ENCODE measurements at regions not wholly inside any gene's neighbourhood (a gene's known extent, or its start where the extent isn't known, plus 50 kb on each side); places are given as distances from the start of the nearest gene placed in this dataset.

DNA sequence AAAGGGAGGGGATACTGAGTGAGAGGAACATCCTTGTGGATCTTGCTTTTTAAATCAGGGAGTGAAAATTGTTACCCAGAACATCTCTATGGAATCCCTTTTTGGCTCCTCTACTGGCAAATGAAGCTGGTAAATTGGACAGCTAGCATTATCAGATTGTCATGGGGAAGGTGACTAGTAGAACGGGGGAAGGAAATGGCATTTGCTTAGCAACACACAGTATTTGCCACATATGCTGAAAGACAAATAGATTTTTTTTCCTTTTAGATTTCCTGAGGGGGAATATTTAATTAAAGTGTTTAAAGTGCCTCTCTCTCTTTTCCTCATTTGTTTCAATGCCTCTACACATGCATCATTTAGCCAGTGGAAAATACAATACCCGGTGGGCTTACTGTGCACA is 573.5 kb downstream of the BCKDHB start:
- DNase-seq = no peak

GRCh38 chr6:80676386-80676785 is 569.9 kb downstream of the BCKDHB start:
- DNase-seq = no peak

DNA sequence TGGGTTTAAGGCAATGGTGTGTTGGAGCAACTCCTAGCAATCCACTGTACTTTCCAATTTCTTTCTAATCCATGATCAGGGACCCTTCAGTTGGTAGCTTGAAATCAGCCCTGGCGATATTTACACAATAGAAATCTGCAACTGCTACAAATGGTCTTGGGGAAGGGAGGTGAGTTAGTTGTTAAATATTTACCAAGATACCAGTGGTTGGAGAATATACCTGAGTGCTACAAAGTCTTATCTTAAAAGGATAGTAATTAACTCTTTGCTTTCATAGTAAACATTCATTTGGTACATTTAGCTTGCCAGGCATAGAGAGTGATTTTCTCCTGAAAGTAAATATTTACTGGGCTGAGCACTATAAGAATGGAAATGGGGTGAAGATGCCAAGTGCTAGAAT is 568.2 kb downstream of the BCKDHB start:
- no peak for DNase-seq

DNA sequence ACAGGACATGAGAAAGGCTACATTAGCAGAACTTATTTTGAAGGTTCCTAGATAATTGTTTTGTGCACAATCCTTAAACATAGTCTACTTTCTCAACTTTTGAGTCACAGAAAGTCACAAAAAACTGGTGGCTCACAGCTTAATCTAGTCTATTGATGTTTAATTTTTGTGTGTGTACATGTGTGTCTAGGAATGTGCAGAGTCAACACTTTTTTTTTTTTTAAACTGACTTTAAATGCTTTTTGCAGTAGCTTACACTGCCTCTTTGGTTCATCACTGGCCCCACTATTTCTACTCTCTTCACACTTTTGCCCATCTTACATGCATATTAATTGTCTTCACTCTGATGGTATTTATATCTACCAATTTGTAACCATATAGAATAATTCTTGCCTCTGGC is 566.9 kb downstream of the BCKDHB start:
- no peak for DNase-seq

DNA sequence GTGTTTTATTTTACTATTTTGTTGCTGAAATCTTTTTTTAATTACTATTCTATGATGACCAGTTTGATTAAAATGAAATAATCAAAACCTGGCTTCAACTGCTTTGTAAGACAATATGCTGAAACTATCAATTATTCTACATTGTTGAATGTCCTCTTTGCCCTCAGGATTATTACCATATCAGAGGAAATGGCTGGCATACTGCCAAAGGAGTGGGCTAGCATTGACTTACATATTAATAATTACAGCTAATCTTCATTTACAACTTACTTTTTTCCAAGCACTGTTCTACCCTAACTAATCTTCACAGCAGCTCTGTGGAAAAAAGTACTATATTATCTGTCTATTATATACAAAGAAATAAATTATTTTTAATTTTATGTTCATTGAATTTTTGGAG is 560.5 kb downstream of the BCKDHB start:
- no peak for DNase-seq

DNA sequence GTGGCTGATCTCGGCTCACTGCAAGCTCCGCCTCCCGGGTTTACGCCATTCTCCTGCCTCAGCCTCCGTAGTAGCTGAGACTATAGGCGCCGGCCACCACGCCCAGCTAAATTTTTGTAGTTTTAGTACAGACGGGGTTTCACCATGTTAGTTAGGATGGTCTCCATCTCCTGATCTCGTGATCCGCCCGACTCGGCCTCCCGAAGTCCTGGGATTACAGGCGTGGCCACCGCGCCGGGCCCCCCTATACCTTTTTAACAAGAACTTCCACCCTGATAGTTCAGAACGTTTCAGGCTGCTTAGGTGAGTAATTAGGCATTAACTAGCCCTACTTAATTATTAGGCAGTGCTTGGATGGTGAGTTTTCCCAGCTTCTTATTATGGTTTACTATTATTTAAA is 552.5 kb downstream of the BCKDHB start:
- DNase-seq = no peak

DNA sequence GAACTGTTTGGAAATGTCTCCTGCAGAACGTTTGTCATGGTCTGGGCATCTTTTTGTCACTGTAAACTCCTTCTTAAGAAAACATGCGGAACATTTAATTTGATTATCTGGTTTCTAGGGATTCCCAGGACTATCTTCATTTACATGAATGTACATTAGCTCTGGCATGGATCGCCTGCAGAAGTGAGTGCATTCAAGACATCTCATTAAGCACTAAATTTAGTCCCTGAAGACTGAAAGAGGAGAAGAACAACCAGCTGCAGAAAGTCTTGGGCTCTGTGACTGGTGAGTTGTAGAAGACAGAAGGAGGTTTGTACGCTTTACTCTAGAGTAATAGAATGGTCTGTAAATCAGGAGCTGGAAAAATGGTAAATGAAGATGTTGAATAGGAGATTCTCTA is 540.7 kb downstream of the BCKDHB start:
- DNase-seq = no peak

- no peak for DNase-seq
Measured at GRCh38 chr6:80643881-80644280, 537.4 kb downstream of the BCKDHB start.

DNA sequence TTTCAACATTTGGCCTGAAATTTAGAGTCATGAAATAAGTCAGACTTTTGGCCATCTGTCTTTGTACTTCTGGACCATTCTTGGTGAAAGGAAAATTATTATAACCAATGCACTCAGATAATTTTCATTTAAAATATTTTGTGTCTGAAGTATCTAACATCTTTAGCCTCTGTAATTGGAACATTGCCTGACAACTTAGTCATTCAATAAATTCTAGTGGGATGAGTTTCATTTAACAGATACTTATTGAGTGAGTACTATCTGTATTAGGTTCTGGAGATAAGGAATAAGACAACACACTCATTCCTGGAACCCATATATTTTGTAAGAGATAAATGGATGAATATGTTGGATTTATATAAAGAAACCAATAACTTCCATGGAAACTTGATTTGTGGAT is 536.0 kb downstream of the BCKDHB start:
- no peak for DNase-seq

DNA sequence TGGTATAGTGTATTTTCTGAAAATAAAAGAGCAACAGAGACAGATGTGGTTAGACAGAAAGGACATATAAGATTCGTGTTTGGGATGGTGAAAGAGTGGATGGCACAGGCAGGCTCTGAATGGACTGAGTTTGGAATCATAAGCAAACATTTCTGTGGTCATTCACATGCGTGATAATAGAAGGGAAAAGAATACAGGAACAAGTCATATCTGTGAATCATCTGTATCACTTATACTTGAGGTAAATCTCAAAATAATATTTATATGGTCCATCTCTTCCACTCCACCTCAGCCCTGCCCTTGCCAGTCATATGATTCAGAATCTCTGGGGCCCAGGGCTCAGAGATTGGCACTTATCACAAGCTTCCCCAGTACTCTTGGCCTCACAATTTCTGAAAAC is 535.1 kb downstream of the BCKDHB start:
- DNase-seq = no peak

- no peak for DNase-seq
Measured at GRCh38 chr6:80640176-80640575, 533.7 kb downstream of the BCKDHB start.

DNA sequence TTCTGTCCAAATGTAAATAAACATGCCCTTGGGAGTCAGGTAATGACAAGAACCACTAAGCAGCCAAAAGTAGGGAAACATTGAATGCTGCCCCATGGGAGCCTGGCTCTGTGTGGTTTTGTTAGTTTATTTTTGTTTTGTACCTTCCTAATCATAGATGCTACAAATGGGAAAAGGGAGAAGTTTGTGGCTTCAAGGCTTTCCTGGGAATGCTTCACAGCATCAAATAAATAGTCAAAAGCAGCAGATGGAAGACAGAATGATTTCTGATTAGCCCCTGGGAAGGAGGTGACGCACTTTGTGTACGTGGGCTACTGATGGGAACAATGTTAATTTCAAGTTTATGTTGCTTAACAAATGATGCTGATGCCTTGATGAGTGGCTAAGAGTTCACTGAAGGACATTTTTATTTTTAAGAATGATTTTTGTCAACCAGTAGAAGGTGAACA is 532.7 kb downstream of the BCKDHB start:
- DNase-seq = no peak

- no peak for DNase-seq
Measured at GRCh38 chr6:80638213-80639055, 532.0 kb downstream of the BCKDHB start.

GRCh38 chr6:80637312-80637711 is 530.8 kb downstream of the BCKDHB start:
- no peak for DNase-seq

DNA sequence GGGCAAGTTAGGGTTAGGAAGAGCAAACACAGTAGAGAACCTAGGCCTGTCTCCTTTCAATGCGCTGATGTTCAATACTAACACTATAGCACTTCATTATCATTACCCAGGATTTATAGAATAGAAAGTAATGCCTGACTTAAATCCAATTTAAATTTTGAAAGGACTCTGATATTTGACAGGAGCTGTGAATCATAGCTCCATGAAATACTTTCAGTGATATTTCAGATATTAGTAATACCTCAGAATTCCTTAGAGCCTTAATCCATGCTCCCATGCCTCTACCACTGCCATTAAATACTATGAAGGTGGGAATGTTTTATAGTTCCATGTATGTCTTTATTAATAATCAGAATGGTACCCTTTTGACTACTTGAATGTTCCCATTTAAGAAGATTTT is 530.2 kb downstream of the BCKDHB start:
- no peak for DNase-seq

- DNase-seq = no peak
Measured at GRCh38 chr6:80633412-80633811, 526.9 kb downstream of the BCKDHB start.

- no peak for DNase-seq
Measured at GRCh38 chr6:80625405-80625804, 518.9 kb downstream of the BCKDHB start.

GRCh38 chr6:80623066-80623815 is 516.8 kb downstream of the BCKDHB start:
- no peak for DNase-seq

GRCh38 chr6:80622641-80623040 is 516.2 kb downstream of the BCKDHB start:
- no peak for DNase-seq

DNA sequence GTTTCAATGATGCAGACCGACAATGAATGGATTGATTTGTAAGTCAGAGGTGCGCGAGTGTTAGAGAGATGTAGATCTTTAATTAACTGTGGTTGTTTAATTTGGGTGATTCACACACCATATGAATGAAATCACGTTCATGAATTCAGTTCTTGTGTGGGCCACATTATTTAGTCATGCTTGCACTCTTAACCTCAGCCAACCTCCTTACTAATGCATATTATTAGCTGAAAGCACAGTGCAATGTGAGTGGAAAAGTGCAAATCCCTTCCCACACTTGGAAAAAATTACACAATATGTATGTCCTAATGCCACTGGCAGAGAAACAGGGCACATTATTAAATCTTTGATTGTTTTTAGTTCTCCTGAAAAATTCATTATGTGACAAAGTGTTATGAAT is 512.5 kb downstream of the BCKDHB start:
- no peak for DNase-seq

DNA sequence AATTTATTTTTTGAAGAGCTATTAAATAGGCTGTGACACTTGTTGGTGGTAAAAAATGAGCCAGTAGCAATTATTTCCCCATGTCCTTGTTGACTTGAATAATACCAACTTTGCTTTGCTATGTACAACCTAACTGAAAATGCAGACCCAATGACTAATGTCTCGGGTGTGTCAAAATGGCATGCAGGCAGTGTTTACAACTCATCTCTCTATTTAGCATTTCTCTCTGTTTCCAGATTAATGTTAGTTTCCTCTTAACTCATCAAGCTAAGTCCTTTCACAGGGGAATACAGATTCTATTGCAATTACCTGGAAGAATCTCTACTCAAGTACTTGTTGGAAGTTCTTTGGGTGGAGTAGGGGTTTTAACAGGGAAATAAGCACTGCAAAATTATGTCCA is 504.4 kb downstream of the BCKDHB start:
- DNase-seq = no peak

DNA sequence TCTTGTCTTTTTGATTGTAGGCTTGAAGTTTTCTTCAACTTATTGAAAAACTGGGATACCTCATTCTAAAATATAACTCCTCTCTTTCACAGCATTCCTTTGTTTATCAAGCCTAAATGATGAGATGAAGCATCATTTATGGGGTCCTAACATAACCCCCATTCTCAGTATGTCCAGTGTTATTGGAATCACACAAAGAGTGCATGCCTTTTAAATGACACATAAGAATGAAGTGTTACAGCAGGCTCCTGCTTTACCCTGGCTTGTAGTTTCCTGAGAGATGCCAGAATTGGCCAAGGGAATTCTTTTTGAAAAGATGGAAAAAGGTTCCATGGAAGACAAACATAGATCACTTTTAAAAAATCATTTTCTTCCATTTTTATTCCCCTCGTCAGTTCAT is 502.4 kb downstream of the BCKDHB start:
- DNase-seq = no peak

GRCh38 chr6:80607811-80608391 is 501.4 kb downstream of the BCKDHB start:
- DNase-seq = no peak

Data from NCI-H2171 (cell line).